Stomach (tissue), 4 donors: ENCODE measurements at regions not wholly inside any gene's neighbourhood (a gene's known extent, or its start where the extent isn't known, plus 50 kb on each side); places are given as distances from the start of the nearest gene placed in this dataset.

ENCODE experiments used
- EP300 ChIP-seq: sonication (generic); formaldehyde crosslinking; IDR thresholded peaks from one replicate; pipeline ENCODE4 v1.6.1; 2017; ENCODE audit warnings: antibody characterized with exemption
- POLR2A ChIP-seq, 4 donors: fragments of 450-650 bp; IDR thresholded peaks; one replicate each; pipeline ENCODE4 v1.6.1; 2016; ENCODE audit warnings: antibody characterized with exemption in 4 of 4, control low read depth in 2 of 4, mild to moderate bottlenecking in 1 of 4, moderate library complexity in 1 of 4
- POLR2AphosphoS5 ChIP-seq, 3 donors: sonication (generic); formaldehyde crosslinking; IDR thresholded peaks; one replicate each; pipeline ENCODE4 v1.6.1; 2016; ENCODE audit warnings: antibody characterized with exemption in 3 of 3
- TF ChIP-seq, protein P1 (sequence below), 7 experiments: fragments of 450-650 bp in 4 of 7; fragments of 200-600 bp in 3 of 7; sonication (generic) in 3 of 7; IDR thresholded peaks; one replicate each; pipeline ENCODE4 v1.5.1; 2016 to 2019; ENCODE audit warnings: antibody characterized with exemption in 7 of 7, control low read depth in 2 of 7, mild to moderate bottlenecking in 1 of 7

DNA sequence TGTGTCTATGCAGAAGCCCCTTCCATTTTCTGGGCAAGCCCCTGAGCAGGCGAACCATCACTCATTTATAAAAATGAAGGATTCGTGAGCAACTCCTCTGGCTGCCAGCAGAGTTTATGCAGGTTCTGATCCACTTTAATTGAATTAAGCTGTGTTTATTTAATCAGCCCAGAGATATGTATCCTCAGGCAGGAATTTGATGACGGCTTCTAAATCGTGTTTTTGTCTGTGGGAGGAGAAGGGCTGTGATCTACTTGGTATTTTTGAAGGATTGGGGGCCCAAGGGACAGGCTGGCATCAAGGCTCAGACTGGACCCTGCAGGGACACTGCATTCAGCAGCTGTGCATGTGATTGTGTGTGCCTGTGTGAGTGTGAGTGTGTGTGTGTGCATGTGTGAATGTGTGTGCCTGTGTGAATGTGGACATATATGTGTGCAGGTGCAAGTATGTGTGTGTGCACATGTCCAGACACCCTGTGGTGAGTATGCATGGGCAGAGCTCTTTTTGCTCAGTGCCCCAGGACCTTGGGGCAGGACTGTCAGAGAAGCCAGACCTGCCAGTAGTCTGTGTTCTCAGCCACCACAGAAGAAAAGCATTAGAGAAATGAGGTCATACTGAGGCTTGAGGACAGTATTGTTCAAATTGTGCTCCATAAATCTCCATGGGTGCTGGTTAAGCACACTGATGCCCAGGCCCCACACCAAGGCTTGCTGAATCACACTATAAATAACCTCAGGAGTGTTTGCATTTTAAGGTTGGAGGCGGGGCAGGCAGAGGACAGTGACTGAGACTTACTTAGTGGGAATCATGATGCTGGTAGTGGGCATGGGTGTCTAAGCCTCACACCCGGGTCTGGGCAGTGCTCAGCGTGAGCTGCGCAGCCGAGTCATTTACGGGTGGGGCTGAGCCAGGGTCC lies 164.0 kb downstream of the CARTPT start:
- TF ChIP-seq, protein P1, sequence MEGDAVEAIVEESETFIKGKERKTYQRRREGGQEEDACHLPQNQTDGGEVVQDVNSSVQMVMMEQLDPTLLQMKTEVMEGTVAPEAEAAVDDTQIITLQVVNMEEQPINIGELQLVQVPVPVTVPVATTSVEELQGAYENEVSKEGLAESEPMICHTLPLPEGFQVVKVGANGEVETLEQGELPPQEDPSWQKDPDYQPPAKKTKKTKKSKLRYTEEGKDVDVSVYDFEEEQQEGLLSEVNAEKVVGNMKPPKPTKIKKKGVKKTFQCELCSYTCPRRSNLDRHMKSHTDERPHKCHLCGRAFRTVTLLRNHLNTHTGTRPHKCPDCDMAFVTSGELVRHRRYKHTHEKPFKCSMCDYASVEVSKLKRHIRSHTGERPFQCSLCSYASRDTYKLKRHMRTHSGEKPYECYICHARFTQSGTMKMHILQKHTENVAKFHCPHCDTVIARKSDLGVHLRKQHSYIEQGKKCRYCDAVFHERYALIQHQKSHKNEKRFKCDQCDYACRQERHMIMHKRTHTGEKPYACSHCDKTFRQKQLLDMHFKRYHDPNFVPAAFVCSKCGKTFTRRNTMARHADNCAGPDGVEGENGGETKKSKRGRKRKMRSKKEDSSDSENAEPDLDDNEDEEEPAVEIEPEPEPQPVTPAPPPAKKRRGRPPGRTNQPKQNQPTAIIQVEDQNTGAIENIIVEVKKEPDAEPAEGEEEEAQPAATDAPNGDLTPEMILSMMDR (IDR thresholded peaks at IDR 0.05), result no peak
- TF ChIP-seq EP300 (no peak), POLR2A (IDR thresholded peaks at IDR 0.05) (no peak), POLR2AphosphoS5 (IDR thresholded peaks at IDR 0.05) (no peak)
